CD4-positive, alpha-beta T cell treated with Interleukin-6 for 4 hours (primary cell): ENCODE measurements at regions not wholly inside any gene's neighbourhood (a gene's known extent, or its start where the extent isn't known, plus 50 kb on each side); places are given as distances from the start of the nearest gene placed in this dataset.
"Not testable (repeated sequence)": the region's sequence is repeated elsewhere in the genome, so short reads cannot be mapped to it uniquely, and the experiment has no call there.

Experiments
- DNase-seq: peaks from one replicate; pipeline ENCODE4 v3.0.0-alpha.2; 2020; ENCODE audit warnings: mixed read lengths

DNA sequence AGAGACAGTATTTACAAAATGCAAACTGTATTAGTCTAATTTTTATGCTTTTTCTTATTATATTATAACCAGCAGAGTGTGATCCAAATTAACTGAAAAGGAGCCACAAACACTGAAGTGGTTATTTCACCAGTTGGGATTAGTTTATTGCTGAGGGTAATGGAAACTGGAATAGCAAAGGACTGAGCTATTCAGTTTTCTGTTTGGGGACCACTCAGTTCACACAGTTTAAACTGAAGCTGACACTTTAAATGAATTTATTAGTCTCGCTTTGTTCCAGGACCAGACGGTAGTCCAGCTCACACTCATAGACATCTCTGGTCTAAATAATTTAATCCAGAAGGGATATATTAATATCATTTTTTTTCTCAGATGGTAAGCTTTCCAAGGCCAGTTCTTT, 410.7 kb downstream of the LTN1 start:
- DNase-seq, result no peak

DNA sequence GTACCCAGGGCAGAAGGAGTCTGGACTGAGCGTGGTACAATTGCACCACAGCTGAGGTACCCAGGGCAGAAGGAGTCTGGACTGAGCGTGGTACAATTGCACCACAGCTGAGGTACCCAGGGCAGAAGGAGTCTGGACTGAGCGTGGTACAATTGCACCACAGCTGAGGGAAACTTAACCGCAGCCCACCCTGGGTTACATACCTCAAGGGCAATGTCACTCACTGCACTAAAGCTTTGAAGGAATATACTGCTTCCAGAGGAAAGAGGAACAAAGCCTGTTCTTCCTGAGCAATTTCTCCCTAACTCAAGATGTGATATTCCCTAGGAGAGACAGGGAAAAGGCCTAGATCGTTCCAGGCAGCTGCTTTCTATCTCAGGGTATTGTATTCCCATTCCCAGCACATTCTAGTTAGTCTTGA, 411.4 kb downstream of the LTN1 start:
- not testable (repeated sequence) for DNase-seq

DNA sequence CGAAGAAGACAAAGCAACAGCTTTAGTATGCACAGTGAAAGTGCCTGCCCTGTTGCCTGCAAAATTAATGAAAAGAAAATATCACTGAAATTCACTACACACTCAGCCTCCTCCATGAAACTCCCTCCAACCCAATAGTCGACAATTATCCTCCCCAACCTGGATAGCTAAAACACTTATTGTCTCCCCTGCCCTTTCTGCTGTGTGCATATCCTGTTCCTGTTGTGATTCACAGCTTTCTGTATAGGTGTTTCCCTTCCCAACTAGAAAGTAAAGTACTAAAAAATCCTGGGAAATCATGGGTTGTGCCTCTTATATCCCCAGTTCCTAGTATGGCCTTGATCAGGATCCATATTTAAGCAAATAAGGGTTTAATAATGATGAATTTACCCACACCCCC, 412.1 kb downstream of the LTN1 start:
- DNase-seq, result no peak

DNA sequence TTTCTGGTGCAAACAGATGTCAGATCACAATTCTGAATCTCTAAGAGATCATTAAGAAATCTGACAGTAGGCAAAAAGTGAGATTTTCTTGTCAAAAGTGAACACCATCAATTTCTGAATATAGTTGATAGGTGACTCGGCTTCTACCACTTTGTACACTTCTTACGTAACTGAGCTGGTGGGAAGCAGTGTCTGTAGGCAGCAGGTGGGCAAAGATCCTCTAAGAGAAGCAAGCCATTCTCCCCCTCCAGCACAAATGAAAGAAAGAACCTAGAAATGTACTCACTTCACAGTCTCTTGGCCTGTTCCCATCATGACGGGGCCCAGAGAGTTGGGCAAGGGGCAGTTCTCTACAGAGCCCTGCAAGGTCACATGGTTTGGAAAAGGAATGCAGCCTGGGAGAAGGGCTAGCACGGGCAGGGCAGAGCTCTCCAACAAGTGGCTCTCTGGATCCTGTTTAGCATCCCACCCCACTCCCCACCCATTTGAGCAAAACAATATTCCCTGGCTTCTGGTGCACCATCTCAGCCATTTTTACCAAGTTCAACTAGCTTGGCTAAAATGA, 412.6 kb downstream of the LTN1 start:
- no peak for DNase-seq

DNA sequence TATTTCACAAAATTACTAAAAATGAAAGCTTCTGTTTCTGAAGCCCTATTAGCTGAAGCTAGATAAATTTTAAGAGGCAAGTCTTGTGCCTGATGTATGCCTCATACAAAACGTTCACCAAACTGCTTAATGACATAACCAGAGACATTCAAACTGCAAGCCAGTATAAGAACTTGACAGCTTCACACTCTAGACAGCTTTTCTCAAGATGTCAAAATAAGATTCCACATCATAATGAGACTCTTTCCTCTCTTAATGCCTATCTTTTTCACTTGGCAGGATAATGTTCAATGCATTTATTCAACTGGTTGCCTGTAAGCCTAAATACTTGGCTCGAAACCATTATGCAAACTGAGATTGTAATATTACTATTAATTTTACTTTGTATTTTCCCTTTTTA, 424.0 kb downstream of the LTN1 start:
- DNase-seq, result no peak

DNA sequence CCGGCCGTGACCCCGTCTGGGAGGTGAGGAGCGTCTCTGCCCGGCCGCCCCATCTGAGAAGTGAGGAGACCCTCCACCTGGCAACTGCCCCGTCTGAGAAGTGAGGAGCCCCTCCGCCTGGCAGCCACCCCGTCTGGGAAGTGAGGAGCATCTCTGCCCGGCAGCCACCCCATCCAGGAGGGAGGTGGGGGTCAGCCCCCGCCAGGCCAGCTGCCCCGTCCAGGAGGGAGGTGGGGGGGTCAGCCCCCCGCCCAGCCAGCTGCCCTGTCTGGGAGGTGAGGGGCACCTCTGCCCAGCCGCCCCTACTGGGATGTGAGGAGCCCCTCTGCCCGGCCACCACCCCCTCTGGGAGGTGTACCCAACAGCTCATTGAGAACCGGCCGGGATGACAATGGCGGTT, 428.7 kb downstream of the LTN1 start:
- not testable (repeated sequence) for DNase-seq

DNA sequence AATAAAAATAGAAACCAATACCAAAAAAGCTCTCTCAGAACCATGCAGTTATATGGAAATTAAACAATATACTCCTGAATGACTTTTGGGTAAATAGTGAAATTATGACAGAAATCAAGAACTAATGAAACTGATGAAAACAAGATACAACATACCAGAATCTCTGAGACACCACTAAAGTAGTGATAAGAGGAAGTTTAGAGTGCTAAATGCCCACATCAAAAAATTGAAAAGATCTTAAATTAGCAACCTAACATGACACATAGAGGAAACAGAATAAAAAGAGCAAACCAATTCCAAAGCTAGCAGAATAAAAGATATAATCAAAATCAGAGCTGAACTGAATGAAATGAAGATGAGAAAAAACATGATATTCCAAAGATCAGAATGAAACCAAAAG, 430.9 kb downstream of the LTN1 start:
- DNase-seq, result no peak

DNA sequence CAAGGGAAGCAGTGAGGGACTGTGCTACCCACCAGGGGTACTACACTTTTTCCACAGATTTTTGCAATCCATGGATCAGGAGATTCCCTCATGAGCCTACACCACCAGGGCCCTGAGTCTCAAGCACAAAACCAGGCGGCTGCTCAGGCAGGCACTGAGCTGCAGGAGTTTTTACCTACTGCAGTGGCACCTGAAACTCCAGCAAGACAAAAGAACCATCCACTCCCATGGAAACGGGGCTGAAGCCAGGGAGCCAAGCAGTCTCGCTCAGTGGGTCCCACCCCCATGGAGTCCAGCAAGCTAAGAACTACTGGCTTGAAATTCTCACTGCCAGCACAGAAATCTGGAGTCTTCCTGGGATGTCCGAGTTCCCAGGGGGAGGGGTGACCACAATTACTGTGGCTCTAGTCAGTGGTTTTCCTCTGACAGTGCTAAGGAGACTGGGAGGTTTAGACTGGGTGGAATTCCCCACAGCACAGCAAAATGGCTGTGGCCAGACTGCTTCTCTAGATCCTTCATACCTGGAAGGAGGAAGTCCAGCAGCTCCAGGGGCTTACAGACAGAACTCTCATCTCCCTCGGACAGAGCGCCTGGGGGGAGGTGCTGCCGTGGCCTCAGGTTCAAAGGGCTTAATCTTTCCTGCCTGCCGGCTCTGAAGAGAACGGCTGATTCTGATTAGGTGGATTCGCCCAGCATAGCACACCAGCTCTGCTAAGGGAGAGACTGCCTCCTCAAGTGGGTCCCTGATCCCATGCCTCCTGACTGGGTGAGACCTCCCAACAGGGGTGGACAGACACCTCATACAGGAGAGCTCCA, 437.8 kb downstream of the LTN1 start:
- DNase-seq, result no peak

DNA sequence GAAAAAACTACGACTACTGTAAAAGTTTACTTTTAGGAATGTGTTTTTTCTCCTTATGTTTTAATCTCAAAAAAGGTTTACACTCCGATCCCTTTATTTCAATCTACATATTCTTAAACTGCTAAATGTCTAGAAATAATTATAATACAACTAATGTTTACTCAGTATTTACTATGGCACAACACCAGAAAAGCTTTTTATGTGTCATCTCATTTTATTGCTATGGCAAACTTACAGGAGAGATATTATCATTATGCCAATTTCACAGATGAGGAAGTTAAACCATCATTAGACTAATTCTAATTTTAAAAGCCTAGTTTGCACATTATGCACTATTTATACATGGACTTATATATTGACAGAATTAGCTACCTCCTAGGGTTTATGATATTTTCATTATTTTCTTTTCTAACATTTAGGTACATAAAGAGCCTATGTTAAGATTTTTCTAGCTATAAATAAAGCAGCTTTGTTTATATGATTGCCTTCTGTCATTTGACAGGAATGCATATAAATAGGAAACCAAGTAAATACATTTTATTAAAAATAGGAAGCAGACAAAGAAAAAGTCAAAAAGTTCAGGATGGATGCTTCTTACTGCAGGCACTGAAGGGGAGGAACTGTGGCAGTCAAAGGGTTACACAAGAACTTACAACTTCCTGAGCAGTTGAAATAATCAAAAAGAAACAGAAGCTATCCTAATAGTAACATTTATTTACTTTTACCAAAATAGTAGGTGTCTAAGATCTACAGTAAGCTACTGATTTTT, 442.4 kb downstream of the LTN1 start:
- no peak for DNase-seq

DNA sequence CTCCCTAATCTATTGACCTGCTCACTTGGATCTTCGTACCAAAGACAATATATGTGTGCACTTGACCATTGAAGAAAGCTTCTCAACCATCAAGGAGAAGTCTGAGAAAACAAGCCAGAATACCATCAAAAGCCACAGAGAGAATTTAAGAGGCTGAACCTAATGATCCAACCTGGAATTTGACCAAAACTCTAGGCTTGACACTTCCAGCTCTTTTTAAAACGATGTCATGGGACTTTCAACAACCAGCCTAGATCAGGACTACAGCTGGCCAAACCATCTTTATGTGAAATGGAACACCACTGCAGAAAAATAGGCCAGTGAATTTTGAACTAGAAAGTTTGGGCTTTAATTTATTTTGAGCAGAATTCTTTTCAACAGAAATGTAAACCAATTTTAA, 444.4 kb downstream of the LTN1 start:
- no peak for DNase-seq

DNA sequence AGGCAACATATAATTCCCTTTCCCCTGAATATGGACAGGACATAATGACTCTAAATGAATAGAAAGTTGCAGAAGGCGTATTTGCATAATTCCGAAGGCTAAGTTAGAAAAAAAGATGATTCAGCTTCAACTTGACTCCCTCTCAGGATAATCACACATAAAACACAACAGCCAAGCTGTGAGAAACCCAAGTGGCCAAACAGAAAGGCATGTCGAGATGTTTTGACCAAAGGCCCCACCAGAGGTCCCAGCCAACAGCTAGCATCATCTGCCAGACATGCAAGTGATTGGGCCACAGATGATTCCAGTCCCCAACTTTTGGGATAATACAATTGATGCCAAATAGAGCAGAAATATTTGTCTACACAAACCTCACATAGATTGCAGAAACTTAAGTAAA, 444.9 kb downstream of the LTN1 start:
- no peak for DNase-seq

DNA sequence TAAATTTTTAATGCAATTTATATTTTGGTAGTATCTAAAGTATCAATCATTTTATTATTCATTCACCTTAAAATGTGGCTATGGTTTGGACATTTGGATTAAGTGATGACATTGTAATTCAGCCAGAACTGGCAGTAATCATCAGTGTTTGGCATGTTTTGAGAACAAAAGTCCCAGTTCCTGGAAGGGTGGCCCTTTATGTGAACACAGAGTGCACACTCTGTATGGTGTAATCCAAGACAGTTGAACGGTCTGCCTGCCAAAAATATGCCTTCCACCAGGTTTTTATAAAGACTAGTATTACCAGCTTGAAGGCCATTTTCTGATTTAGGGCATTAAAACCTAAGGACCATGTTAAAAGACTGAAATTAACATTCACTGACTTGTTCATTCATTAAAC, 448.7 kb downstream of the LTN1 start:
- no peak for DNase-seq

DNA sequence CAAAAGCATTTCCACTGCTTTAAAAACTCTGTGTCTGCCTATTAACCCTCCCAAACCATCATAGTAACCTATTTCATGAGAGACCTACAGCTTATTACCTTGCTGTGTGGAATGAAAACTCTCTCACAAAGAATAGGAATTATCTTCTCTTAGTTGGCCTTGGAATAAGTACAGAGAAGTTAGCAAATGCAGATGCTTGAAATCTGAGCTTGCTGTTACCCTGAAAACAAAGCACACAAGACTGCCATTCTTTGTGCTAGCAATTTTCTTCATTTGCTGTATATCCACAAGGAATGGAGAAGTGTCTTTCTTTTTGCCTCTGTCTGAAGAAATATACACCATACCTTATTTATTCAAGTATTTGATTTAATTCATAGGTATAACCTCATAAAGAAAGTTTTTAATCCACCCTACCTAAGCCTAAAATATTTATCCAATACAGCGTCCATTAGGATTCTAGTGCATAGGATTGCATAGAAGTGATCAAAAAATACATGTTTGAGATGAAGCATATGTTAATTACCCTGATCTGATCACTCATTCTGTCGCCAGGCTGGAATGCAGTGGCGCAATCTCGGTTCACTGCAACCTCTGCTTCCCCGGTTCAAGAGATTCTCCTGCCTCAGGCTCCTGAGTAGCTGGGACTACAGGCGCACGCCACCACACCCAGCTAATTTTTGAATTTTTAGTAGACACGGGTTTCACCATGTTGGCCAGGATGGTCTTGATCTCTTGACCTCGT, 451.1 kb downstream of the LTN1 start:
- no peak for DNase-seq

DNA sequence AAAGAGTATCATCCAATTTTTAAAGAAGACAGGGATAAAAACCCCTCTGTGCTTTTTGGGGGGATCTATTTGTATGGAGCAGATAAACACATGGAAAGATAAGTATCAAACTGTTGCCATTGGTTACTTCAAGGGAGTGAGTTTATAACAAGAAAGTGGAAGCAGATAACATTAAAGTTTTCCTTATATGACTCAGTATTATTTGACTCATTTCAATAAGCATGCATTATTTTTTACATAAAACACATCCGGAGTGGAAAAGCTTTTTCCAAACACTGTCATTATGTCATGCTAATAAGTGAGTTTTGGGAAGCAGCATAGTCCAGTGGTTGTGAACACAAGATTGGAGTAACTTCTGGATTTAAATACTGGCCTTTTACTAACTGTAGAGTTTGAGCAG, 452.2 kb downstream of the LTN1 start:
- no peak for DNase-seq

DNA sequence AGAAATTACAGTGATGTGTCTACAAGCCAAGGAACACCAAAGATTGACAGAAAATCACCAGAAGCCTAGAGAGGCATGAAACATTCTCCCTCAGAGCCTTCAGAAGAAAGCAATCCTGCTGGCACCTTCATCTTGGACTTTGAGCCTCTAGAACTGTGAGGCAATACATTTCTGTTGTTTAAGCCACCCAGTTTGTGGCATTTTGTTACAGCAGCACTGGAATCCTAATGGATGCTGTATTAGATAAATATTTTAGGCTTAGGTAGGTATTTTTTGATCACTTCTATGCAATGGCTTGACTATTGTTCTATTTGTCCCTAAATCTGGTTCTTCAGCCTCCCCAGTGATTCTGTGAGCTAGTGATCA, 453.1 kb downstream of the LTN1 start:
- no peak for DNase-seq

DNA sequence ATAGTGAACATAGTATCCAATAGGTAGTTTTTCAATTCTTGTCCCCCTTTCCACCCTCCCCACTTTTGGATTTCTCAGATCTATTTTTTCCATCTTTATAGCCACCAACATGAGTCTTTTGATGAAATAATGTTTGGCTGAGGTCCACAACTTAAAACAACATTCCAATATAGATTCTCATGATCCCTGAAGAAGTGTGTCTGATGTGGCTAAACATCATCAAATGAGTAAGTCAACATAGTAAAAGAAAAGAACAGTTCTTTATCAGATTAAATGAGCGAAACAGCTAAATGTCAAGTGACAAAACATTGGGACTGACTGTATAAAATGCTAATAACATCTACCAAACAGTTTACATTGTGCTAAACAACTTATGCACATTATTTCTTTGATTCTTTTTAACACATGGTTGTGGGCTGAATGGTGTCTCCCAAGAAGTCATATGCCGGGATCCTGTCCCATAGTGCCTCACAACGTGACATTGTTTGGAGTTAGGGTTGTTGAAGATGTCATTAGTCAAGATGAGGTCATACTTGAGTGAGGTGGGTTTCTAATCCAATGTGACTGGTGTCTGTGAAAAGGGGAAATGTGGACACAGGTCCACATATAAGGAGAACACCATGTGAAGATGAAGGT, 453.6 kb downstream of the LTN1 start:
- DNase-seq, result no peak

DNA sequence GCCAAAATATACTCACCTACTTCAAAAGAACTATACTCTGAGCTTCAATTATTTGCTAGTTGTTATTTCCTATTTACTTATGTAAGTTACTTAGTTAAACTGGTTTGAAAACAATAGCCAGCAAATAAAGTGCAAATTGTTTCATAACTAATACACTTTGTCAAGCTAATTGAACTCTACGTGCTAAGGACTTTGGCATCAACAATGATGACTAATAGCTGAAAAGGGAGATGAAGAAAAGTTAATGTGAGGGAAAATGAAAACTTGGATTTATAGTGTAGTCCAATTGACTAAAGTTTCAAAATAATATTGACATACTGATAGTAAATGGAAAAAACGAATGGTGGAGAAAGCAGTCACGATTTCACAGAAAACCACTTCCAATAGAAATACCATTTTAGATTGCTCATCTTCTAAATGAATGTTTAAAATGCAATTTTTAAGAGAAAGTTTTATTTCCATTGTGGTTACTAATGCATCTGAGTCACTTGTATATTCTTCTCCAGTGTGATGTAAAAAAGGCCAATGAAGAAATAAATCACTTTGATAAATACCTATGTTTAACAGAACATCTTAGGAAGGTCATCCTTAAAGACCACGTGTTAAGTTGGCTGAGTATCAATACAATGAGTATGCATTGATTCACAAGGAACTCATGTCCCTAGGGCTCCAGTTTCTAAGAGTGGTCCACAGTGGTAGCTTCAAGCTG, 455.2 kb downstream of the LTN1 start:
- DNase-seq, result no peak

DNA sequence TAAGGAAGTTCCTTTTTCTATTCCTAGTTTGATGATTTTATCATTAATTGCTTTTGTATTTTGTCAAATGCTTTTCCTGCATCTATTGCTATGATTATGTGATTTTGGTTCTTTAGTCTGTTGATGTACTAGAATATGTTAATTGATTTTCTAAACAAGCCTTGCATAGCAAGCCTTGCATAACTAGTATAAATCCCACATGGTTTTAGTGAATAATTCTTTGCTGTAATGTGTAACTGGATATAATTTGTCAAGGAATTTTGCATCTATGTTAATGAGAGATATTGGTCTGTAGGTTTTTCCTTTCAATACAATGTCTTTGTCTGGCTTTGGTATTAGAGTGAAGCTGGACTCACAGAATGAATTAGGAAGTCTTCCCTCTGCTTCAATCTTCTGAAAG, 460.2 kb downstream of the LTN1 start:
- no peak for DNase-seq

DNA sequence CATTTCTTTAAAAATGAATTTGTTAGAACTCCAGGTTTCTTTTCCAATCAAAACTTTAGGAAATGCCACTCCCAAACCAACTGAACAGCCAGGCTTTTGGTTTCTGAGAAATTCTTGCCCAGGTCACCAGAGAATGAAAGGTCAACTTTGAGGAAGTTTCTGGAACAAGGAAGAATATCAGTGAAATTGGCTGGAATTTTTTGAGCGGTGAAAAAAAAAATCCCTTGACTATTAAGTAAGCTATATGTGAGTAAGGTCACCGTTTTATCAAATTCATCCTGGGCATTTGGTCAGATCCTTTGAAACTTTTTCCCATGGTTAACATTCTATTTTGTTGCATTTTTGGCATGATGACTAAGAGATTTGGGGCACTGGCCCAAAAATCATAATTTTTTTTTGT, 469.3 kb downstream of the LTN1 start:
- DNase-seq, result no peak

DNA sequence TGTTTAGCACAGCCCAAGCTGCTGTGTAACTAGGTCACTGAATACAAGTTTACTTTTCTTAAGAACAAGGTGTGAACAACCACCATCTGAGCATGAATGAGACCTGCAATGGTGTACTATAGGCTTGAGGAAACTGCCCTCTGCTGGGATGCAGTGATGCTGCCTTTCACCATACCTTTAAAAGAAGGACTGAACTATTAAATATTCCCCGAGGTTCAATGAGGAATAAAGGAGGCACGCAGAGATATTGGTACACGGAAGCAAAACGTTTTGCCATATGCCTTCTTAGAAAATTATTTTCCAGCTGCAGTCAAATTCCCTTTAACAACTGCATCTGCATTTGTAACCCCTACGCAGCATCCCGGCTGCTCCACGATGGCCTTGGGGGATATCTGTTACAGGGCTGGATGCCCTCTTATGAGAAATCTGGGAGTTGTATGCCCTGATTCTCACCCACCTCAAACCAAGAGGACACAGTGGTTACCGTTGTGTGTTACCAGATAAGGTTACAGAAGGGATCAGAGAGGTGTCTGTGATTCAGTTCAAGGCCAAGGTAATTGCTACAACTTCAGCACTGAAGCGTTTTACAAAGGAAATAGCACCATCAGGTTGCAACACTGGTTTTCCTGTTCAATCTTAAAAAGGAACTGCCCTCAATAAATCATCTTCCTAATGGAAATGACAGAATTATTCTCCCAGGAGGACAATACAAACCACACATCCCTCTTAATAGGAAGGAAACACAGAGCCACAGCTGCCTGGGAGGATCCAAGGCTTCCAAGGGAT, 470.5 kb downstream of the LTN1 start:
- no peak for DNase-seq

DNA sequence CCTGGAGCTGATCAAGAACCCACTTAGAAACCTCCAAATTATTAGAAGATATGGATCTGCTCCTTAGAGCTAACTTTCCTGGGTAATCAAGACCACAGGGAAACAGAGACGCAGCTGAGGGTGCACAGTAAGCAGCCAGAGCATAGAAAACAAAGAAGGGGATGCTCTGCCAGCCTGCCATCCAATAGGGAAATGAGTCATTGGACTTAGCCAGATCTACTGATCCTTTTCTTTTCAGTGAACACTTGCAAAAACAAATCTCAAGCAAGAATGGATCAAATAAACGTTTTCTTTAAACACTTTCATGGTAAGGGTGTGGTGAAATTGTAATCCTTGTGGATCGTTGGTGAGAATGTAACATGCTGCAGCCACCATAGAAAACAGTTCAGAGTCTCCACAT, 474.0 kb downstream of the LTN1 start:
- no peak for DNase-seq
